ENCODE measurements at regions not wholly inside any gene's neighbourhood (a gene's known extent, or its start where the extent isn't known, plus 50 kb on each side); places are given as distances from the start of the nearest gene placed in this dataset.
"Not testable (repeated sequence)": the region's sequence is repeated elsewhere in the genome, so short reads cannot be mapped to it uniquely, and the experiment has no call there.

GRCh38 chr6:122182061-122182460 is 217.4 kb upstream of the HSF2 start:
- 67% methylated on average over 4 of the region's 4 CpGs for WGBS
- no peak overlapping the region for H3K4me3 ChIP-seq (ENCODE audit: low read depth in 1 of 3, low read length in 3 of 3)
- H3K9me3 ChIP-seq (ENCODE audit: control insufficient read depth in 4 of 4, low read length in 3 of 4), result no peaks in the 10 kb centered on the region
- no peak overlapping the region for H3K27ac ChIP-seq (ENCODE audit: low read depth in 1 of 2, low read length in 2 of 2)
- H3K36me3 ChIP-seq (ENCODE audit: control insufficient read depth in 4 of 4, insufficient read depth in 3 of 4, low read depth in 1 of 4, low read length in 3 of 4), result no peaks in the 10 kb centered on the region
- no peak overlapping the region for H3K9ac ChIP-seq (ENCODE audit: low read depth in 1 of 2, low read length in 2 of 2)
- TF ChIP-seq, protein P1, sequence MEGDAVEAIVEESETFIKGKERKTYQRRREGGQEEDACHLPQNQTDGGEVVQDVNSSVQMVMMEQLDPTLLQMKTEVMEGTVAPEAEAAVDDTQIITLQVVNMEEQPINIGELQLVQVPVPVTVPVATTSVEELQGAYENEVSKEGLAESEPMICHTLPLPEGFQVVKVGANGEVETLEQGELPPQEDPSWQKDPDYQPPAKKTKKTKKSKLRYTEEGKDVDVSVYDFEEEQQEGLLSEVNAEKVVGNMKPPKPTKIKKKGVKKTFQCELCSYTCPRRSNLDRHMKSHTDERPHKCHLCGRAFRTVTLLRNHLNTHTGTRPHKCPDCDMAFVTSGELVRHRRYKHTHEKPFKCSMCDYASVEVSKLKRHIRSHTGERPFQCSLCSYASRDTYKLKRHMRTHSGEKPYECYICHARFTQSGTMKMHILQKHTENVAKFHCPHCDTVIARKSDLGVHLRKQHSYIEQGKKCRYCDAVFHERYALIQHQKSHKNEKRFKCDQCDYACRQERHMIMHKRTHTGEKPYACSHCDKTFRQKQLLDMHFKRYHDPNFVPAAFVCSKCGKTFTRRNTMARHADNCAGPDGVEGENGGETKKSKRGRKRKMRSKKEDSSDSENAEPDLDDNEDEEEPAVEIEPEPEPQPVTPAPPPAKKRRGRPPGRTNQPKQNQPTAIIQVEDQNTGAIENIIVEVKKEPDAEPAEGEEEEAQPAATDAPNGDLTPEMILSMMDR (IDR thresholded peaks at IDR 0.05; ENCODE audit: low read depth, low read length, missing input control), result no peak
- TF ChIP-seq YY1 (IDR thresholded peaks at IDR 0.05), result no peak
- TF ChIP-seq, protein P2, sequence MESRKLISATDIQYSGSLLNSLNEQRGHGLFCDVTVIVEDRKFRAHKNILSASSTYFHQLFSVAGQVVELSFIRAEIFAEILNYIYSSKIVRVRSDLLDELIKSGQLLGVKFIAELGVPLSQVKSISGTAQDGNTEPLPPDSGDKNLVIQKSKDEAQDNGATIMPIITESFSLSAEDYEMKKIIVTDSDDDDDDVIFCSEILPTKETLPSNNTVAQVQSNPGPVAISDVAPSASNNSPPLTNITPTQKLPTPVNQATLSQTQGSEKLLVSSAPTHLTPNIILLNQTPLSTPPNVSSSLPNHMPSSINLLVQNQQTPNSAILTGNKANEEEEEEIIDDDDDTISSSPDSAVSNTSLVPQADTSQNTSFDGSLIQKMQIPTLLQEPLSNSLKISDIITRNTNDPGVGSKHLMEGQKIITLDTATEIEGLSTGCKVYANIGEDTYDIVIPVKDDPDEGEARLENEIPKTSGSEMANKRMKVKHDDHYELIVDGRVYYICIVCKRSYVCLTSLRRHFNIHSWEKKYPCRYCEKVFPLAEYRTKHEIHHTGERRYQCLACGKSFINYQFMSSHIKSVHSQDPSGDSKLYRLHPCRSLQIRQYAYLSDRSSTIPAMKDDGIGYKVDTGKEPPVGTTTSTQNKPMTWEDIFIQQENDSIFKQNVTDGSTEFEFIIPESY (IDR thresholded peaks at IDR 0.05), result no peak
- no peak for TF ChIP-seq MAX (IDR thresholded peaks at IDR 0.05)
- no peak for TF ChIP-seq SP1 (IDR thresholded peaks at IDR 0.05)
- no peak for TF ChIP-seq FOXA1 (IDR thresholded peaks at IDR 0.05)
- no peak for DNase-seq (ENCODE audit: low spot score)
- no peaks in the 10 kb centered on the region for H3K27me3 ChIP-seq (ENCODE audit: control insufficient read depth in 4 of 4, insufficient read depth in 4 of 4, low read length in 3 of 4)
- no peaks in the 10 kb centered on the region for H3K4me1 ChIP-seq (ENCODE audit: control insufficient read depth in 4 of 4, insufficient read depth in 4 of 4, low read length in 3 of 4)

DNA sequence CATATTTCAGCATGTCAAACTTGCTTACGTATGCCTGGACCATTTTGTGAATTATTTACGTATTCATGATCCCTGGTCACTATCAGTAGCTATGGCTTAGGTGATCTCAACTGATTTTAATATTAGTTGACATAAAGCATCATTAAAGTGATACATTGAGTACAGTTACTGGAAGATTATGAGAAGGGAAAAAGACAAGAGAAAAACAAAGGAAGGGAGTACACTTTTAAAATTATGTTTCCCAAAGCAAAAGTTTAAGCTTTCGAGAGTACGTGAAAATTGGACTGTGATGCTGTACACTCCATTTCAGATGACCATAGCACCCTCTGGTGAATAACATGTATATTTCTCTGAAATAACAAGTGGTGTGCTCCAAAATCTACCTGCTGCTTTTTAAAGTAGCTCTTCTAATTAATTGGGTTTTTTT is 215.0 kb upstream of the HSF2 start:
- H3K36me3 ChIP-seq (ENCODE audit: control insufficient read depth in 4 of 4, insufficient read depth in 3 of 4, low read depth in 1 of 4, low read length in 3 of 4), result no peaks in the 10 kb centered on the region
- DNase-seq (ENCODE audit: low spot score), result no peak
- no peak for TF ChIP-seq FOXA1 (IDR thresholded peaks at IDR 0.05)
- TF ChIP-seq MAX (IDR thresholded peaks at IDR 0.05), result no peak
- TF ChIP-seq SP1 (IDR thresholded peaks at IDR 0.05), result no peak
- no peak for TF ChIP-seq ATF3 (IDR thresholded peaks at IDR 0.05)
- TF ChIP-seq RAD21 (IDR thresholded peaks at IDR 0.05), result peak; percentile 61 to 68
- TF ChIP-seq HNF4A (conservative IDR thresholded peaks at IDR 0.05), result no peak
- no peak for TF ChIP-seq FOXA2 (IDR thresholded peaks at IDR 0.05)
- TF ChIP-seq TAF1 (conservative IDR thresholded peaks at IDR 0.05), result no peak
- no peak overlapping the region for H3K9ac ChIP-seq (ENCODE audit: low read depth in 1 of 2, low read length in 2 of 2)
- no peaks in the 10 kb centered on the region for H3K4me1 ChIP-seq (ENCODE audit: control insufficient read depth in 4 of 4, insufficient read depth in 4 of 4, low read length in 3 of 4)
- 49% methylated on average over 4 of the region's 4 CpGs for WGBS
- H3K27me3 ChIP-seq (ENCODE audit: control insufficient read depth in 4 of 4, insufficient read depth in 4 of 4, low read length in 3 of 4), result no peaks in the 10 kb centered on the region
- H3K27ac ChIP-seq (ENCODE audit: low read depth in 1 of 2, low read length in 2 of 2), result no peak overlapping the region
- H3K9me3 ChIP-seq (ENCODE audit: control insufficient read depth in 4 of 4, low read length in 3 of 4), result no peaks in the 10 kb centered on the region
- no peak overlapping the region for H3K4me3 ChIP-seq (ENCODE audit: low read depth in 1 of 3, low read length in 3 of 3)

- not testable (repeated sequence) for H3K27ac ChIP-seq (ENCODE audit: low read depth in 1 of 2, low read length in 2 of 2); H3K4me3 ChIP-seq (ENCODE audit: low read depth in 1 of 3, low read length in 3 of 3); H3K4me1 ChIP-seq (ENCODE audit: control insufficient read depth in 4 of 4, insufficient read depth in 4 of 4, low read length in 3 of 4); H3K27me3 ChIP-seq (ENCODE audit: control insufficient read depth in 4 of 4, insufficient read depth in 4 of 4, low read length in 3 of 4); H3K9ac ChIP-seq (ENCODE audit: low read depth in 1 of 2, low read length in 2 of 2); H3K9me3 ChIP-seq (ENCODE audit: control insufficient read depth in 4 of 4, low read length in 3 of 4); DNase-seq (ENCODE audit: low spot score); H3K36me3 ChIP-seq (ENCODE audit: control insufficient read depth in 4 of 4, insufficient read depth in 3 of 4, low read depth in 1 of 4, low read length in 3 of 4)
- WGBS, result 85% methylated on average over 19 of the region's 19 CpGs
Observed at GRCh38 chr6:122185458-122185857, 214.0 kb upstream of the HSF2 start.

Measured in liver (tissue), 8 donors.